K562 (cell line): ENCODE measurements at regions not wholly inside any gene's neighbourhood (a gene's known extent, or its start where the extent isn't known, plus 50 kb on each side); places are given as distances from the start of the nearest gene placed in this dataset.

Experiments used
- CBX8 ChIP-seq: fragments of 200-600 bp; sonication (generic); IDR thresholded peaks from 2 replicates; pipeline ENCODE4 v1.6.1; 2012; ENCODE audit warnings: borderline replicate concordance, mixed run types, low read depth, mild to moderate bottlenecking, moderate library complexity, mixed read lengths, low read length, control low read depth, inconsistent platforms; ENCODE audit not compliant: poor library complexity, severe bottlenecking; ENCODE audit errors: extremely low read depth
- NFIC ChIP-seq: fragments of 450-650 bp; IDR thresholded peaks from 2 replicates; pipeline ENCODE4 v1.6.1; 2017; ENCODE audit warnings: mild to moderate bottlenecking, inconsistent platforms
- STAT6 ChIP-seq: sonication (generic); formaldehyde crosslinking; IDR thresholded peaks from 2 replicates; pipeline ENCODE4 v1.8.1; 2023; ENCODE audit warnings: mild to moderate bottlenecking, missing genetic modification reagents
- ZBTB33 ChIP-seq: sonication (generic); formaldehyde crosslinking; IDR thresholded peaks from 2 replicates; pipeline ENCODE4 v1.8.1; 2023; ENCODE audit warnings: mild to moderate bottlenecking, missing genetic modification reagents
- ZNF277 ChIP-seq: fragments of 250-450 bp; sonication (Bioruptor Pico); IDR thresholded peaks from 2 replicates; pipeline ENCODE4 v1.8.0; 2022; ENCODE audit warnings: inconsistent platforms, mild to moderate bottlenecking, moderate library complexity, borderline replicate concordance
- ZNF696 ChIP-seq: fragments of 250-450 bp; sonication (Bioruptor Pico); conservative IDR thresholded peaks from 2 replicates; pipeline ENCODE4 v1.4.0; 2020; ENCODE audit warnings: mild to moderate bottlenecking, moderate library complexity
- ZNF785 ChIP-seq: fragments of 250-450 bp; sonication (Bioruptor Pico); IDR thresholded peaks from 2 replicates; pipeline ENCODE4 v1.4.0; 2020; ENCODE audit warnings: mild to moderate bottlenecking

GRCh38 chr3:144098691-144099090 lies 127.1 kb downstream of the DIPK2A start (continued):
- TF ChIP-seq STAT6 (CRISPR knock-in tag) (no peak), ZBTB33 (CRISPR knock-in tag) (no peak), CBX8 (no peak), ZNF277 (CRISPR knock-in tag) (no peak), NFIC (no peak), ZNF785 (CRISPR knock-in tag) (no peak), ZNF696 (CRISPR knock-in tag) (no peak)
